ENCODE measurements at regions not wholly inside any gene's neighbourhood (a gene's known extent, or its start where the extent isn't known, plus 50 kb on each side); places are given as distances from the start of the nearest gene placed in this dataset.

- Histone ChIP-seq H4K20me1 (ENCODE audit: insufficient read depth, low read length, poor library complexity, severe bottlenecking) (no peaks in the 10 kb centered on the region), H3K27me3 (ENCODE audit: insufficient read depth, low read length, poor library complexity, severe bottlenecking) (no peaks in the 10 kb centered on the region), H3K4me1 (ENCODE audit: insufficient read depth, low read length, poor library complexity, severe bottlenecking) (no peaks in the 10 kb centered on the region), H3F3A (ENCODE audit: low read depth) (no peaks in the 10 kb centered on the region), H3K79me2 (ENCODE audit: insufficient read depth, low read length) (no peaks in the 10 kb centered on the region), H3K36me3 (ENCODE audit: insufficient read depth, low read length) (no peaks in the 10 kb centered on the region), H3K9me2 (replicated peaks; ENCODE audit: low read depth, low read length) (no peaks in the 10 kb centered on the region), H3K9ac (ENCODE audit: low read depth, low read length, poor library complexity, severe bottlenecking) (no peak overlapping the region), H3K4me3 (ENCODE audit: low read length, poor library complexity, severe bottlenecking) (no peak overlapping the region), H3K9me3 (ENCODE audit: insufficient read depth, low read depth, low read length) (no peaks in the 10 kb centered on the region), H2AFZ (ENCODE audit: low read length) (no peak overlapping the region), H3K4me2 (ENCODE audit: low read depth, low read length, poor library complexity, severe bottlenecking) (no peak overlapping the region)
- TF ChIP-seq EZH2phosphoT487 (IDR thresholded peaks at IDR 0.05; ENCODE audit: borderline replicate concordance) (no peak), CTCF (conservative IDR thresholded peaks at IDR 0.05; ENCODE audit: low read length) (no peak)
Observed at GRCh38 chr5:93330506-93330905, 250.5 kb downstream of the NR2F1-AS1 start.

GRCh38 chr5:93329756-93330155 lies 251.3 kb downstream of the NR2F1-AS1 start:
- H3K9me3 ChIP-seq (ENCODE audit: insufficient read depth, low read depth, low read length), result no peaks in the 10 kb centered on the region
- no peaks in the 10 kb centered on the region for H3K79me2 ChIP-seq (ENCODE audit: insufficient read depth, low read length)
- no peak overlapping the region for H3K9ac ChIP-seq (ENCODE audit: low read depth, low read length, poor library complexity, severe bottlenecking)
- TF ChIP-seq CTCF (conservative IDR thresholded peaks at IDR 0.05; ENCODE audit: low read length), result no peak
- TF ChIP-seq EZH2phosphoT487 (IDR thresholded peaks at IDR 0.05; ENCODE audit: borderline replicate concordance), result no peak
- H3K36me3 ChIP-seq (ENCODE audit: insufficient read depth, low read length), result no peaks in the 10 kb centered on the region
- no peaks in the 10 kb centered on the region for H3F3A ChIP-seq (ENCODE audit: low read depth)
- H4K20me1 ChIP-seq (ENCODE audit: insufficient read depth, low read length, poor library complexity, severe bottlenecking), result no peaks in the 10 kb centered on the region
- H3K4me2 ChIP-seq (ENCODE audit: low read depth, low read length, poor library complexity, severe bottlenecking), result no peak overlapping the region
- no peak overlapping the region for H2AFZ ChIP-seq (ENCODE audit: low read length)
- H3K4me1 ChIP-seq (ENCODE audit: insufficient read depth, low read length, poor library complexity, severe bottlenecking), result no peaks in the 10 kb centered on the region
- H3K9me2 ChIP-seq (replicated peaks; ENCODE audit: low read depth, low read length), result no peaks in the 10 kb centered on the region
- H3K27me3 ChIP-seq (ENCODE audit: insufficient read depth, low read length, poor library complexity, severe bottlenecking), result no peaks in the 10 kb centered on the region
- no peak overlapping the region for H3K4me3 ChIP-seq (ENCODE audit: low read length, poor library complexity, severe bottlenecking)

- no peaks in the 10 kb centered on the region for H3K27me3 ChIP-seq (ENCODE audit: insufficient read depth, low read length, poor library complexity, severe bottlenecking)
- no peak overlapping the region for H3K4me3 ChIP-seq (ENCODE audit: low read length, poor library complexity, severe bottlenecking)
- no peak overlapping the region for H3K9ac ChIP-seq (ENCODE audit: low read depth, low read length, poor library complexity, severe bottlenecking)
- H3F3A ChIP-seq (ENCODE audit: low read depth), result no peaks in the 10 kb centered on the region
- no peaks in the 10 kb centered on the region for H3K79me2 ChIP-seq (ENCODE audit: insufficient read depth, low read length)
- no peaks in the 10 kb centered on the region for H3K36me3 ChIP-seq (ENCODE audit: insufficient read depth, low read length)
- no peaks in the 10 kb centered on the region for H3K9me2 ChIP-seq (replicated peaks; ENCODE audit: low read depth, low read length)
- TF ChIP-seq CTCF (conservative IDR thresholded peaks at IDR 0.05; ENCODE audit: low read length) (no peak), EZH2phosphoT487 (IDR thresholded peaks at IDR 0.05; ENCODE audit: borderline replicate concordance) (no peak)
- no peaks in the 10 kb centered on the region for H4K20me1 ChIP-seq (ENCODE audit: insufficient read depth, low read length, poor library complexity, severe bottlenecking)
- no peaks in the 10 kb centered on the region for H3K4me1 ChIP-seq (ENCODE audit: insufficient read depth, low read length, poor library complexity, severe bottlenecking)
- H3K4me2 ChIP-seq (ENCODE audit: low read depth, low read length, poor library complexity, severe bottlenecking), result no peak overlapping the region
- H2AFZ ChIP-seq (ENCODE audit: low read length), result no peak overlapping the region
- H3K9me3 ChIP-seq (ENCODE audit: insufficient read depth, low read depth, low read length), result no peaks in the 10 kb centered on the region
Observed at GRCh38 chr5:93328833-93329232, 252.2 kb downstream of the NR2F1-AS1 start.

All from Loucy (cell line).